HepG2 (cell line): ENCODE measurements at regions not wholly inside any gene's neighbourhood (a gene's known extent, or its start where the extent isn't known, plus 50 kb on each side); places are given as distances from the start of the nearest gene placed in this dataset.

Experiments
- ATAC-seq: fragments of 200-7000 bp; cut with Tn5 transposase; 3 replicates; pipeline ENCODE4 v1.9.1; 2020; ENCODE audit warnings: mild to moderate bottlenecking, moderate library complexity
- BruUV-seq: library from RNA; stranded (reverse); fragments of 400-500 nt; replicated peaks from 2 replicates; lab custom pipeline; 2021; lab: Mats Ljungman, UMichigan
- CTCF ChIA-PET: fragments of 300-600 bp; formaldehyde crosslinking; extraction: SDS; loops from one replicate; lab custom pipeline; 2021; ENCODE audit warnings: low total read pairs, inconsistent platforms, low intra/inter-chr PET ratio; lab: Yijun Ruan, JAX
- POLR2A ChIA-PET: fragments of 350-600 bp; sonication (Branson Sonifier 250); formaldehyde crosslinking; loops from one replicate; lab custom pipeline; 2020; ENCODE audit warnings: antibody characterized with exemption, inconsistent platforms; lab: Yijun Ruan, JAX
- DNase-seq: peaks from one replicate; pipeline ENCODE4 v3.0.0-alpha.2; 2015; ENCODE audit warnings: low spot score
- FAIRE-seq: peaks from 3 replicates; lab custom pipeline; 2011; peaks lifted over from hg19 to GRCh38; lab: Jason Lieb, UNC
- H2AFZ ChIP-seq: one replicate; pipeline ENCODE4 v1.6.1; 2011; ENCODE audit warnings: low read length, inconsistent platforms
- H3K27ac ChIP-seq: fragments of 300-600 bp; 3 replicates; pipeline ENCODE4 v1.8.0; 2011; ENCODE audit warnings: mixed run types, mild to moderate bottlenecking, mixed read lengths, low read length, inconsistent platforms; ENCODE audit not compliant: insufficient read depth; ENCODE audit errors: extremely low read length
- H3K27me3 ChIP-seq, 2 experiments: fragments of 200-600 bp in 1 of 2; 2 replicates in 1 of 2; 3 replicates in 1 of 2; pipeline versions ENCODE4 v1.6.0 to v1.8.0; 2011; ENCODE audit warnings: low read length in 2 of 2, mild to moderate bottlenecking in 2 of 2, moderate library complexity in 2 of 2, inconsistent platforms in 1 of 2; ENCODE audit not compliant: insufficient read depth in 2 of 2, control insufficient read depth in 1 of 2
- H3K36me3 ChIP-seq, 2 experiments: fragments of 200-600 bp in 1 of 2; replicated peaks in 1 of 2; 2 replicates in 1 of 2; 3 replicates in 1 of 2; pipeline versions ENCODE4 v1.5.1 to v1.8.0; 2011; ENCODE audit warnings: low read length in 2 of 2, inconsistent platforms in 1 of 2; ENCODE audit not compliant: insufficient read depth in 2 of 2, control insufficient read depth in 1 of 2
- H3K4me1 ChIP-seq: 2 replicates; pipeline ENCODE4 v1.5.1; 2012; ENCODE audit warnings: low read length, inconsistent platforms; ENCODE audit not compliant: insufficient read depth
- H3K4me2 ChIP-seq: 2 replicates; pipeline ENCODE4 v1.6.0; 2011; ENCODE audit warnings: low read depth, low read length, inconsistent platforms
- H3K4me3 ChIP-seq, 3 experiments: fragments of 200-600 bp in 1 of 3; sonication (generic), shearing (Covaris generic) in 1 of 3; replicated peaks in 1 of 3; 2 replicates each; pipeline ENCODE4 v1.5.1; 2011 to 2016; ENCODE audit warnings: low read length in 3 of 3, inconsistent platforms in 2 of 3, low read depth in 2 of 3, mild to moderate bottlenecking in 2 of 3, control low read depth in 1 of 3, mixed read lengths in 1 of 3; ENCODE audit not compliant: insufficient read depth in 1 of 3
- H3K79me2 ChIP-seq: one replicate; pipeline ENCODE4 v1.6.1; 2011; ENCODE audit warnings: low read length, inconsistent platforms; ENCODE audit not compliant: insufficient read depth
- H3K9ac ChIP-seq: 2 replicates; pipeline ENCODE4 v1.6.0; 2011; ENCODE audit warnings: mild to moderate bottlenecking, low read depth, low read length, inconsistent platforms; ENCODE audit not compliant: insufficient read depth
- H3K9me3 ChIP-seq: 2 replicates; pipeline ENCODE4 v1.5.1; 2012; ENCODE audit warnings: mild to moderate bottlenecking, low read length
- H4K20me1 ChIP-seq: 2 replicates; pipeline ENCODE4 v1.6.0; 2011; ENCODE audit warnings: inconsistent platforms, mild to moderate bottlenecking, low read length, moderate library complexity; ENCODE audit not compliant: insufficient read depth
- DPF2 ChIP-seq: sonication (generic); formaldehyde crosslinking; IDR thresholded peaks from 2 replicates; pipeline ENCODE4 v1.4.0; 2020; ENCODE audit warnings: mild to moderate bottlenecking, low read depth, missing genetic modification reagents, borderline replicate concordance
- GMEB2 ChIP-seq: IDR thresholded peaks from 2 replicates; pipeline ENCODE4 v1.6.1; 2016; ENCODE audit warnings: missing biosample characterization, missing genetic modification reagents, low read depth
- MIER3 ChIP-seq: IDR thresholded peaks from 2 replicates; pipeline ENCODE4 v1.6.1; 2016; ENCODE audit warnings: missing compliant biosample characterization, borderline replicate concordance
- ONECUT2 ChIP-seq: sonication (generic); formaldehyde crosslinking; IDR thresholded peaks from 2 replicates; pipeline ENCODE4 v1.4.0; 2020; ENCODE audit warnings: missing genetic modification reagents
- TBP ChIP-seq: sonication (generic); formaldehyde crosslinking; IDR thresholded peaks from 2 replicates; pipeline ENCODE4 v1.5.0; 2020; ENCODE audit warnings: missing genetic modification reagents
- UBTF ChIP-seq: sonication (generic); formaldehyde crosslinking; IDR thresholded peaks from 2 replicates; pipeline ENCODE4 v1.4.0; 2020; ENCODE audit warnings: mild to moderate bottlenecking, missing genetic modification reagents
- ZBTB40 ChIP-seq, 2 experiments: fragments of 450-650 bp in 1 of 2; sonication (generic) in 1 of 2; formaldehyde crosslinking in 1 of 2; IDR thresholded peaks; 2 replicates each; pipeline versions ENCODE4 v1.6.1 to v1.8.0; 2016 to 2022; ENCODE audit warnings: antibody characterized with exemption in 1 of 2, mild to moderate bottlenecking in 1 of 2, missing genetic modification reagents in 1 of 2
- ZNF598 ChIP-seq: sonication (generic); formaldehyde crosslinking; IDR thresholded peaks from 2 replicates; pipeline ENCODE4 v1.5.1; 2020; ENCODE audit warnings: mild to moderate bottlenecking, missing genetic modification reagents, borderline replicate concordance
- WGBS: methylation state at CpG from one replicate; pipeline ENCODE4 v1.1.6; 2017; ENCODE audit warnings: low lambda C conversion rate; 5-methylcytosine and 5-hydroxymethylcytosine counted together
- in situ Hi-C: cut with HindIII; loops from 2 replicates; pipeline ENCODE4 v1.10.0; 2017; ENCODE audit warnings: low pct_unique_long_range_greater_than_20kb; ENCODE audit not compliant: extremely low pct_ligation_motif_present
- intact Hi-C: fragments of 100-400 bp; cut with micrococcal nuclease; formaldehyde crosslinking; loops from one replicate; pipeline ENCODE4 v1.10.0; 2022; ENCODE audit not compliant: unreplicated experiment

- TF ChIP-seq ONECUT2 (CRISPR knock-in tag) (no peak), MIER3 (no peak), TBP (CRISPR knock-in tag) (no peak), ZBTB40 (IDR thresholded peaks at IDR 0.05) (no peak), ZBTB40 (CRISPR knock-in tag; IDR thresholded peaks at IDR 0.05) (no peak), ZNF598 (no peak), GMEB2 (CRISPR knock-in tag) (no peak), UBTF (no peak), DPF2 (CRISPR knock-in tag) (no peak)
- Histone ChIP-seq H3K4me1 (no peaks in the 10 kb centered on the region), H4K20me1 (no peaks in the 10 kb centered on the region), H3K27ac (no peak overlapping the region), H3K36me3 (no peaks in the 10 kb centered on the region), H3K4me2 (no peak overlapping the region), H3K9ac (no peak overlapping the region), H3K9me3 (no peaks in the 10 kb centered on the region), H2AFZ (no peak overlapping the region), H3K4me3 (no peak overlapping the region), H3K27me3 (no peaks in the 10 kb centered on the region), H3K79me2 (no peaks in the 10 kb centered on the region)
- intact Hi-C loops (no loop called here), in situ Hi-C loops (no loop called here)
- ChIA-PET CTCF (no interaction called here), POLR2A (no interaction called here)
- WGBS = 0% methylated on average over 2 of the region's 2 CpGs
- ATAC-seq = no peak
- DNase-seq = no peak
- no TSS peak for BruUV-seq
- FAIRE-seq = no peak
Observed at GRCh38 chr10:23754179-23754578, 315.3 kb downstream of the OTUD1 start.
